ENCODE measurements at regions not wholly inside any gene's neighbourhood (a gene's known extent, or its start where the extent isn't known, plus 50 kb on each side); places are given as distances from the start of the nearest gene placed in this dataset.

DNA sequence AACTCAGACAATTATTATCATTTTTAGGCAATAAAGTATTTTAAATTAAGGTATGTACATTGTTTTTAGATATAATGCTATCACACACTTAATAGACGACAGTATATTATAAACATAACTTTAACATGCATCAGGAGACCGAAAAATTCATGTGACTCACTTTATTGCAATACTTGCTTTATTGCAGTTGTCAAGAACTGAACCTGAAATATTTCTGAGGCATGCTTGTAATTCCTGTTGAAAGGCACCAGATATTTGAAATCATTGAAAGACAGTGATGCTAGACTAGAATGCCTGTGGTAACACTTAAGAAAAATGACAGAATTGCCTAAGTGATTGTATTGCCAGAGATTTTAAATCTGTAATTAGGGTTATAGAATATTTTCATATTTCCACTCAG, 175.6 kb upstream of the MAGEB2 start:
- TF ChIP-seq, protein P1, sequence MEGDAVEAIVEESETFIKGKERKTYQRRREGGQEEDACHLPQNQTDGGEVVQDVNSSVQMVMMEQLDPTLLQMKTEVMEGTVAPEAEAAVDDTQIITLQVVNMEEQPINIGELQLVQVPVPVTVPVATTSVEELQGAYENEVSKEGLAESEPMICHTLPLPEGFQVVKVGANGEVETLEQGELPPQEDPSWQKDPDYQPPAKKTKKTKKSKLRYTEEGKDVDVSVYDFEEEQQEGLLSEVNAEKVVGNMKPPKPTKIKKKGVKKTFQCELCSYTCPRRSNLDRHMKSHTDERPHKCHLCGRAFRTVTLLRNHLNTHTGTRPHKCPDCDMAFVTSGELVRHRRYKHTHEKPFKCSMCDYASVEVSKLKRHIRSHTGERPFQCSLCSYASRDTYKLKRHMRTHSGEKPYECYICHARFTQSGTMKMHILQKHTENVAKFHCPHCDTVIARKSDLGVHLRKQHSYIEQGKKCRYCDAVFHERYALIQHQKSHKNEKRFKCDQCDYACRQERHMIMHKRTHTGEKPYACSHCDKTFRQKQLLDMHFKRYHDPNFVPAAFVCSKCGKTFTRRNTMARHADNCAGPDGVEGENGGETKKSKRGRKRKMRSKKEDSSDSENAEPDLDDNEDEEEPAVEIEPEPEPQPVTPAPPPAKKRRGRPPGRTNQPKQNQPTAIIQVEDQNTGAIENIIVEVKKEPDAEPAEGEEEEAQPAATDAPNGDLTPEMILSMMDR (IDR thresholded peaks at IDR 0.05): no peak
- TF ChIP-seq EZH2 (IDR thresholded peaks at IDR 0.05): no peak

All from neural progenitor cell (in vitro differentiated cells).